GM23248 (cell line): ENCODE measurements at regions not wholly inside any gene's neighbourhood (a gene's known extent, or its start where the extent isn't known, plus 50 kb on each side); places are given as distances from the start of the nearest gene placed in this dataset.

Source experiments
- EZH2 ChIP-seq: fragments of 200-600 bp; sonication (generic); IDR thresholded peaks from 2 replicates; pipeline ENCODE4 v1.6.1; 2018; ENCODE audit warnings: antibody characterized with exemption, mild to moderate bottlenecking; ENCODE audit not compliant: insufficient read depth, poor library complexity, severe bottlenecking
- EZH2phosphoT487 ChIP-seq: fragments of 200-600 bp; sonication (generic); IDR thresholded peaks from 2 replicates; pipeline ENCODE4 v1.6.1; 2018; ENCODE audit warnings: antibody characterized with exemption, moderate library complexity, mild to moderate bottlenecking, low read depth; ENCODE audit not compliant: insufficient read depth

- TF ChIP-seq EZH2 (no peak), EZH2phosphoT487 (no peak)
These were observed 87.8 kb downstream of the ZIC5 start for GRCh38 chr13:99883805-99884204.
